CD4-positive, alpha-beta memory T cell (primary cell): ENCODE measurements at regions not wholly inside any gene's neighbourhood (a gene's known extent, or its start where the extent isn't known, plus 50 kb on each side); places are given as distances from the start of the nearest gene placed in this dataset.

Source experiments
- CTCF ChIA-PET: fragments of 350-600 bp; sonication (Branson Sonifier 250); formaldehyde crosslinking; loops from one replicate; lab custom pipeline; 2021; ENCODE audit warnings: inconsistent platforms; ENCODE audit not compliant: partially characterized antibody; lab: Charles Lee
- POLR2A ChIA-PET: fragments of 350-600 bp; sonication (Branson Sonifier 250); formaldehyde crosslinking; loops from one replicate; lab custom pipeline; 2021; ENCODE audit not compliant: partially characterized antibody; lab: Charles Lee
- DNase-seq, 5 donors: peaks; one replicate each; pipeline versions ENCODE4 v3.0.0 to v3.0.0-alpha.2; 2020 to 2022; ENCODE audit warnings: mixed read lengths in 1 of 5
- H3K27ac ChIP-seq: one replicate; pipeline ENCODE4 v1.7.0; 2013; ENCODE audit warnings: low read depth, low read length
- H3K27me3 ChIP-seq: 2 replicates; pipeline ENCODE4 v1.7.0; 2013; ENCODE audit warnings: mild to moderate bottlenecking, low read length, moderate library complexity; ENCODE audit not compliant: insufficient read depth
- H3K36me3 ChIP-seq: 2 replicates; pipeline ENCODE4 v1.7.0; 2013; ENCODE audit warnings: mild to moderate bottlenecking, low read length, moderate library complexity; ENCODE audit not compliant: insufficient read depth
- H3K4me1 ChIP-seq: 2 replicates; pipeline ENCODE4 v1.7.0; 2013; ENCODE audit warnings: mild to moderate bottlenecking, low read length, moderate library complexity; ENCODE audit not compliant: insufficient read depth
- H3K4me3 ChIP-seq, 2 donors: one replicate each; pipeline ENCODE4 v1.7.0; 2013; ENCODE audit warnings: low read length in 2 of 2, mild to moderate bottlenecking in 1 of 2
- H3K9me3 ChIP-seq, 2 donors: one replicate each; pipeline ENCODE4 v1.7.0; 2013; ENCODE audit warnings: low read length in 2 of 2, control low read depth in 1 of 2; ENCODE audit not compliant: control insufficient read depth in 1 of 2
- H3K27ac Mint-ChIP-seq, 7 donors: one replicate each; pipeline ENCODE4 v1.8.0; 2020 to 2021; ENCODE audit warnings: mixed read lengths in 7 of 7, mild to moderate bottlenecking in 6 of 7, inconsistent platforms in 3 of 7, moderate library complexity in 3 of 7
- H3K27me3 Mint-ChIP-seq, 2 donors: one replicate each; pipeline ENCODE4 v1.8.0; 2020 to 2021; ENCODE audit warnings: mixed read lengths in 2 of 2
- H3K36me3 Mint-ChIP-seq, 2 donors: one replicate each; pipeline ENCODE4 v1.8.0; 2020 to 2021; ENCODE audit warnings: mixed read lengths in 2 of 2, inconsistent platforms in 1 of 2, mild to moderate bottlenecking in 1 of 2
- H3K4me1 Mint-ChIP-seq, 4 donors: one replicate each; pipeline ENCODE4 v1.8.0; 2020 to 2021; ENCODE audit warnings: mixed read lengths in 4 of 4, mild to moderate bottlenecking in 1 of 4
- H3K4me3 Mint-ChIP-seq, 8 donors: one replicate each; pipeline ENCODE4 v1.8.0; 2020 to 2021; ENCODE audit warnings: mixed read lengths in 8 of 8, mild to moderate bottlenecking in 7 of 8, moderate library complexity in 6 of 8, inconsistent platforms in 3 of 8
- H3K9me3 Mint-ChIP-seq, 8 donors: one replicate each; pipeline ENCODE4 v1.8.0; 2020 to 2021; ENCODE audit warnings: mixed read lengths in 8 of 8, mild to moderate bottlenecking in 5 of 8, inconsistent platforms in 3 of 8, moderate library complexity in 1 of 8
- intact Hi-C: fragments of 100-400 bp; cut with micrococcal nuclease; formaldehyde crosslinking; loops from one replicate; pipeline ENCODE4 v1.15.1; 2023

DNA sequence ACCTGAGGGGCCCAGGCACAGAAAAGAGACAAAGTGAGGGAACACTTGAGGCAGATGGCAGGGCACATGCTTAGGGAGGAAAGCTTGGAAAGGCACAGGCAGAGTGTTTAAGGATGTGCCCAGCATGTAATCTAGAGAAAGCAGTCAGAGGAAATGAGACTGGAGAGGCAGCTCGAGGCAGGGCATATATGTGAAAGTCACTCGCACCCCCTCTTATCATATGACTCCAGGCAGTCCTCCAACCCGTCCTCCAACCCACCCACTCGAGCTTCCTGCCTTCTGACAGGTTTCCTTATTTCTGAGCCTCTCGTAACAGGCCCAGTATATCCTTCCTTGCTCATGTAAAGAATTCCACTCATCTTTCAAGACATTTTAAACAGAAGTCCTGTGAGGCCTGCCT lies 294.0 kb downstream of the SOX2 start:
- Histone ChIP-seq H3K36me3 (no peaks in the 10 kb centered on the region), H3K4me1 (no peaks in the 10 kb centered on the region), H3K9me3 (no peaks in the 10 kb centered on the region), H3K27ac (no peak overlapping the region), H3K4me3 (no peak overlapping the region), H3K27me3 (no peaks in the 10 kb centered on the region)
- ChIA-PET POLR2A (no interaction called here), CTCF (no interaction called here)
- no peak for DNase-seq
- intact Hi-C loops = no loop called here
- Mint-ChIP-seq H3K9me3 (peaks cover 0 to 17% (median 2%) of the 10 kb centered on the region in 8 donors), H3K36me3 (no peaks in the 10 kb centered on the region), H3K4me3 (no peak overlapping the region), H3K27me3 (no peaks in the 10 kb centered on the region), H3K27ac (no peak overlapping the region), H3K4me1 (no peaks in the 10 kb centered on the region)

DNA sequence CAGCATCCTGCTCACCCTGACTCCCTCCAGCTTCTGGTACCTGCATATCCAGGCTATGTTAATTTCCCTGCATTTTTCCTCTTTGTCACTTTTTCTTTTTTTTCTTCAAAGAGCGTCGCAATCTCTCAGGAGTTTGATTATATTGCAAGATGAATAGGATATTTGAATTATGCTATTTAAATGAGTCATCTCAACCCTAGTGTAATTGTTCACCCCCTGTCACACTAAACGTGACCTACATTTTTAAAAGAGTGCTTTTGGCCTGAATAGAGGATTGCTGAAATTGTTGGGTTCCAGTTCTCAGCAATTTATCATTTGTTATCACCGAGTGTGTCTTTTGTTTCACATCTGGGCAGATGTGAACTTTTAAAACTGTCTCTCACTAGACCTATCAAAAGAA lies 294.7 kb downstream of the SOX2 start:
- no peak overlapping the region for H3K27ac Mint-ChIP-seq
- H3K9me3 Mint-ChIP-seq = peaks cover 0 to 17% (median 2%) of the 10 kb centered on the region in 8 donors
- H3K4me1 Mint-ChIP-seq = no peaks in the 10 kb centered on the region
- H3K9me3 ChIP-seq = no peaks in the 10 kb centered on the region
- ChIA-PET CTCF (no interaction called here), POLR2A (no interaction called here)
- no peak for DNase-seq
- no peaks in the 10 kb centered on the region for H3K27me3 Mint-ChIP-seq
- no peaks in the 10 kb centered on the region for H3K27me3 ChIP-seq
- H3K4me3 Mint-ChIP-seq = no peak overlapping the region
- H3K4me3 ChIP-seq = no peak overlapping the region
- no peaks in the 10 kb centered on the region for H3K36me3 Mint-ChIP-seq
- intact Hi-C loops = no loop called here
- H3K27ac ChIP-seq = no peak overlapping the region
- no peaks in the 10 kb centered on the region for H3K4me1 ChIP-seq
- H3K36me3 ChIP-seq = no peaks in the 10 kb centered on the region

DNA sequence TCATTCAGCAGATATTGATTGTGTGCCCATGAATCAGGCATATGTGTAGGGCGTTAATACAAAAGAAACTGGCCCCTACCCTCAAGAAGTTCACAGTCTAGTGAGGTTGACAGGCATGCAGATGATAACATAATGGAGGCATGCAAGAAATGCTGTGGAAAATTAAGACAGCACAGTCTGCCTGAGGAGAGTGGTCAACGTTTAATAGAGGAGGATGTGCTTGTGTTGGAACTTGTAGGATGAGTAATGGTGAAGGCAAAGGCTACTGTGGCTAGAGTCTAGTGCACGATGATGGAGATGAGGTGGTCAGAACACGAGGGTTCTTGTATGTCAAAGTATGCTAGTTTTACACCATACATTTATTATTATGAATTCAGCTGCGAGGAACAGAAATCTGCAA lies 295.7 kb downstream of the SOX2 start:
- Mint-ChIP-seq H3K27me3 (no peaks in the 10 kb centered on the region), H3K4me3 (no peak overlapping the region), H3K36me3 (no peaks in the 10 kb centered on the region), H3K27ac (no peak overlapping the region), H3K4me1 (no peaks in the 10 kb centered on the region), H3K9me3 (peaks cover 0 to 17% (median 2%) of the 10 kb centered on the region in 8 donors)
- ChIA-PET POLR2A (no interaction called here), CTCF (no interaction called here)
- Histone ChIP-seq H3K4me1 (no peaks in the 10 kb centered on the region), H3K9me3 (no peaks in the 10 kb centered on the region), H3K36me3 (no peaks in the 10 kb centered on the region), H3K27me3 (no peaks in the 10 kb centered on the region), H3K27ac (no peak overlapping the region), H3K4me3 (no peak overlapping the region)
- intact Hi-C loops = no loop called here
- DNase-seq = no peak

DNA sequence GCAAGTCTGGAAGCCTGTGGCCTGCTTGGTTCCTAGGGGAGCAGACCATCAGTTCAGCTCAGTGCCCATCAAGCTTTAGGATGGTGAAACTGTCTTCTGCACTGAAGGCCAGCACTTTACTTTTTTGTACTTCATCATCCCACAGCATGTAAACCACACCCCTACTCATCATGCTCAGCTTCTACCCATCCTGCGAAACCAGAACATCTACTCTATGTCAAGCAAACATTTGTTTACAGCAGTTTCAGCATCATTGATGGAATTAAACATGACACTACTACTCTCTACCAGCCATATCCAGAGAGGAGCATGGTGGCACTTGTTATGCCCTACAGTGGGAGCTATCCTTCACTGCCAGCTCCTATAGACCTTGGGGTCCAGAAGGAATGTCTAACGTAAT lies 306.6 kb downstream of the SOX2 start:
- Mint-ChIP-seq H3K36me3 (no peaks in the 10 kb centered on the region), H3K27me3 (no peaks in the 10 kb centered on the region), H3K9me3 (peaks cover 0 to 6% (median 1%) of the 10 kb centered on the region in 8 donors), H3K4me3 (no peak overlapping the region), H3K27ac (no peak overlapping the region), H3K4me1 (no peaks in the 10 kb centered on the region)
- intact Hi-C loops = no loop called here
- Histone ChIP-seq H3K27ac (no peak overlapping the region), H3K9me3 (no peaks in the 10 kb centered on the region), H3K36me3 (no peaks in the 10 kb centered on the region), H3K4me3 (no peak overlapping the region), H3K4me1 (no peaks in the 10 kb centered on the region), H3K27me3 (no peaks in the 10 kb centered on the region)
- ChIA-PET POLR2A (no interaction called here), CTCF (interaction anchor here (1.1 to 1.2 kb wide), 2 partner anchors 9 to 11 kb away, joined by 3 read pairs; no protein-coding TSS in a partner anchor)
- DNase-seq = no peak

DNA sequence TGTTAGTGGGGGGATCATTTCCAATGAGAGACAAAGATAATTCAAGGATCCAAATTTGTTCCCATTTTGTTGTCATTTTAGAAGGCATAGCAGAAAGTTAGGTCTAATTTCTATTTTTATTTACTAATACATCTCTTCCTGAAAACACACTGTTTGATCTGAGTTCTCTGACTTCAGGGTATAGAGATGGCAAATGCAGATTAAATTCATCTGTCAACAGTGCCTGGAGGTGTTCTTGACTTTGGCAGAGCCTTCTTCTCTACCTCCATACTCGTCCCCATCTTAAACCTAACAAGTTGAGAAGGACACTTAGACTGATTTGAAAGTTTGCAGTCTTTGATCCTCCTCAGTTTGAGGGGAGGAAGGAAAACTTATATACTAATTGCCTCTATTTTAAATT lies 308.2 kb downstream of the SOX2 start:
- Mint-ChIP-seq H3K4me3 (no peak overlapping the region), H3K27ac (no peak overlapping the region)
- intact Hi-C loops = no loop called here

DNA sequence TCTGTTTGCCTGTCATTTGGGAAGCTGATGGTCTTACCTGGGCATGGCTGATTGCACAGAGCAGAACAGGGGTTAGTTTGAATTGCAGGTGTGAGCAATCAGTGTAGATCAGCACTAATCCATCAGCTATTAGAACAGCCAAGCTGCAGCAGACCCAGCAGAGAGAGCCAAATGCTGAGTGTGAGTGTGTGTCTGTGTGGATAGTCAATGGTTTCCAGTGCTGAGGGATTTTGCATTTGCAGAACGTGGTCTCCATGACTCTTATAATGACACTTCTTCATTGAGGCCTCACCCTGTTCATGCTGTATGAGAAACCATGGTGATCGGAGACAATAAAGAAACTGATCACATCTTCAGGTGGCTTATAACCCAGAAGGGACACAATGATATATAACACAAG lies 312.1 kb downstream of the SOX2 start:
- intact Hi-C loops = no loop called here
- DNase-seq = no peak
- H3K4me3 Mint-ChIP-seq = no peak overlapping the region
- H3K27ac Mint-ChIP-seq = no peak overlapping the region
- H3K36me3 Mint-ChIP-seq = no peaks in the 10 kb centered on the region
- no peak overlapping the region for H3K4me3 ChIP-seq
- no peaks in the 10 kb centered on the region for H3K27me3 ChIP-seq
- H3K4me1 ChIP-seq = no peaks in the 10 kb centered on the region
- H3K4me1 Mint-ChIP-seq = no peaks in the 10 kb centered on the region
- no peak overlapping the region for H3K27ac ChIP-seq
- H3K36me3 ChIP-seq = no peaks in the 10 kb centered on the region
- POLR2A ChIA-PET = no interaction called here
- peaks cover 0 to 6% (median 1%) of the 10 kb centered on the region in 8 donors for H3K9me3 Mint-ChIP-seq
- H3K27me3 Mint-ChIP-seq = no peaks in the 10 kb centered on the region
- no peaks in the 10 kb centered on the region for H3K9me3 ChIP-seq
- CTCF ChIA-PET = no interaction called here

More for the DNA sequence above, 308.2 kb downstream of the SOX2 start:
- H3K9me3 Mint-ChIP-seq = peaks cover 0 to 6% (median 1%) of the 10 kb centered on the region in 8 donors
- CTCF ChIA-PET = no interaction called here
- H3K36me3 Mint-ChIP-seq = no peaks in the 10 kb centered on the region
- H3K4me3 ChIP-seq = no peak overlapping the region
- DNase-seq = no peak
- H3K4me1 ChIP-seq = no peaks in the 10 kb centered on the region
- H3K36me3 ChIP-seq = no peaks in the 10 kb centered on the region
- H3K4me1 Mint-ChIP-seq = no peaks in the 10 kb centered on the region
- H3K27me3 ChIP-seq = no peaks in the 10 kb centered on the region
- H3K27me3 Mint-ChIP-seq = no peaks in the 10 kb centered on the region
- H3K9me3 ChIP-seq = no peaks in the 10 kb centered on the region
- no peak overlapping the region for H3K27ac ChIP-seq
- POLR2A ChIA-PET = no interaction called here

DNA sequence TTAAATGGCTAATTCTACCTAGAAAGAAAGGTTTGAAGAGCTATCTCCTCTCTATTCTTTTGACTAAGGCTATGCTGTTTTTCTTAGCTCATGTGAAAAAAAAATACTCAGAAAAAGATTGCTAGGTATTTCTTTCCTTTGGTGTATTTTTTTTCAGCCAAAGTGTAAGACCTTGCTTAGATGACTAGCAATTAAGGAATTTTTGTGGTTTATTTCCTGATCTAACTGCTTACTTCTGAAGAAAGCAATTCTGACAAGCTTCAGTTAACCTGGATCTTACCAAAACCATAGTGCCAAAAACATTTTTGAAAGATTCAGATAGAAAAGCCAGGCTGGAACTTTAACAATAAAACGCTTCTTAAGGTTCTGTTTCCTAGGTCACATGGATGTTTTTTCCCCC lies 315.6 kb downstream of the SOX2 start:
- Mint-ChIP-seq H3K9me3 (no peaks in the 10 kb centered on the region), H3K4me1 (no peaks in the 10 kb centered on the region), H3K4me3 (no peak overlapping the region), H3K27ac (no peak overlapping the region), H3K36me3 (no peaks in the 10 kb centered on the region), H3K27me3 (no peaks in the 10 kb centered on the region)
- Histone ChIP-seq H3K9me3 (no peaks in the 10 kb centered on the region), H3K4me3 (no peak overlapping the region), H3K36me3 (no peaks in the 10 kb centered on the region), H3K27ac (no peak overlapping the region), H3K27me3 (no peaks in the 10 kb centered on the region), H3K4me1 (no peaks in the 10 kb centered on the region)
- CTCF ChIA-PET = interaction anchor here (1.1 kb wide), 1 partner anchor 9 kb away, joined by 3 read pairs; no protein-coding TSS in a partner anchor
- intact Hi-C loops = no loop called here
- DNase-seq = no peak
- POLR2A ChIA-PET = no interaction called here

DNA sequence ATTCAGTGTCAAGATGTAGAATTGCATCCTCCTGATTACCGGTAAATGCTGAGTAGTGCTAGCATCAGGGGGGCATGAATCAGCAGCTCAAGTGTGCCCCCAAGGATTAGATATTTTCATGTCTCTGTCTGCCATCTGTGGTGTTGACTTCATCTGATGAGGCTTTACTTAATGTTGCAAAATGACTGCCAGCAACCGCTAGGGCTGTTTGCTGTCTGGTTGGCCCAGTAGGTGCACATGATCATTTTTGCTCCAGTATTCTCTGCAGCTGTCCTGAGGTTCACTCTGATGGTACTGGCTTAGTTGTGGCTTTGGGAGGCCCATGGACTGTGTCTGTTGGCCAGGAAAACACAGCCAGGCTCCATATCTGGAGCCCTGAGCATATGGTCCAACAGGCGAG lies 316.4 kb downstream of the SOX2 start:
- no peaks in the 10 kb centered on the region for H3K9me3 Mint-ChIP-seq
- CTCF ChIA-PET = interaction anchor here (1.1 kb wide), 1 partner anchor 10 kb away, joined by 3 read pairs; no protein-coding TSS in a partner anchor
- POLR2A ChIA-PET = no interaction called here
- H3K4me1 ChIP-seq = no peaks in the 10 kb centered on the region
- no peaks in the 10 kb centered on the region for H3K4me1 Mint-ChIP-seq
- no peak overlapping the region for H3K27ac Mint-ChIP-seq
- intact Hi-C loops = no loop called here
- H3K27me3 Mint-ChIP-seq = no peaks in the 10 kb centered on the region
- H3K4me3 Mint-ChIP-seq = no peak overlapping the region
- no peaks in the 10 kb centered on the region for H3K36me3 Mint-ChIP-seq
- H3K4me3 ChIP-seq = no peak overlapping the region
- no peaks in the 10 kb centered on the region for H3K9me3 ChIP-seq
- no peaks in the 10 kb centered on the region for H3K36me3 ChIP-seq
- H3K27me3 ChIP-seq = no peaks in the 10 kb centered on the region
- DNase-seq = no peak
- H3K27ac ChIP-seq = no peak overlapping the region
